GM23338 (cell line): ENCODE measurements at regions not wholly inside any gene's neighbourhood (a gene's known extent, or its start where the extent isn't known, plus 50 kb on each side); places are given as distances from the start of the nearest gene placed in this dataset.

ENCODE experiments used
- ATAC-seq: fragments of 200-7000 bp; cut with Tn5 transposase; 3 replicates; pipeline ENCODE4 v1.9.1; 2020
- DNase-seq: peaks from one replicate; pipeline ENCODE4 v3.0.0-alpha.2; 2015; ENCODE audit warnings: low spot score
- H2AFZ ChIP-seq: fragments of 200-600 bp; sonication (generic); 2 replicates; pipeline ENCODE4 v1.8.0; 2016; ENCODE audit warnings: antibody characterized with exemption, mild to moderate bottlenecking, moderate library complexity
- H3F3A ChIP-seq: fragments of 200-600 bp; sonication (generic); replicated peaks from 2 replicates; pipeline ENCODE4 v1.8.0; 2017; ENCODE audit warnings: antibody characterized with exemption, mixed run types, low read depth
- H3K27ac ChIP-seq: fragments of 200-600 bp; sonication (generic); 2 replicates; pipeline ENCODE4 v1.6.1; 2016; ENCODE audit warnings: low read depth
- H3K27me3 ChIP-seq: fragments of 200-600 bp; sonication (generic); 2 replicates; pipeline ENCODE4 v1.8.0; 2016; ENCODE audit warnings: mild to moderate bottlenecking, mixed run types, moderate library complexity; ENCODE audit not compliant: insufficient read depth
- H3K36me3 ChIP-seq: fragments of 200-600 bp; sonication (generic); 2 replicates; pipeline ENCODE4 v1.8.0; 2016; ENCODE audit warnings: mild to moderate bottlenecking; ENCODE audit not compliant: insufficient read depth
- H3K4me1 ChIP-seq: fragments of 200-600 bp; sonication (generic); 2 replicates; pipeline ENCODE4 v1.8.0; 2016; ENCODE audit warnings: mild to moderate bottlenecking, moderate library complexity; ENCODE audit not compliant: insufficient read depth
- H3K4me2 ChIP-seq: fragments of 200-600 bp; sonication (generic); 2 replicates; pipeline ENCODE4 v1.7.1; 2017; ENCODE audit warnings: mixed run types
- H3K4me3 ChIP-seq: fragments of 200-600 bp; sonication (generic); 2 replicates; pipeline ENCODE4 v1.6.1; 2016; ENCODE audit warnings: mixed run types
- H3K79me2 ChIP-seq: fragments of 200-600 bp; sonication (generic); replicated peaks from 2 replicates; pipeline ENCODE4 v1.8.0; 2017; ENCODE audit warnings: mild to moderate bottlenecking; ENCODE audit not compliant: insufficient read depth
- H3K9me2 ChIP-seq: fragments of 200-600 bp; sonication (generic); 2 replicates; pipeline ENCODE4 v1.8.0; 2017; ENCODE audit not compliant: insufficient read depth
- H4K20me1 ChIP-seq: fragments of 200-600 bp; sonication (generic); replicated peaks from 2 replicates; pipeline ENCODE4 v1.8.0; 2017; ENCODE audit warnings: mild to moderate bottlenecking; ENCODE audit not compliant: insufficient read depth
- H3K27ac Mint-ChIP-seq: 2 replicates; pipeline ENCODE4 v1.8.0; 2020; ENCODE audit warnings: inconsistent platforms, mild to moderate bottlenecking, moderate library complexity, mixed read lengths
- H3K27me3 Mint-ChIP-seq: 3 replicates; pipeline ENCODE4 v1.8.0; 2022; ENCODE audit warnings: low read depth, mild to moderate bottlenecking, moderate library complexity, mixed read lengths, inconsistent platforms; ENCODE audit not compliant: insufficient read depth, poor library complexity
- H3K36me3 Mint-ChIP-seq: 3 replicates; pipeline ENCODE4 v1.8.0; 2021; ENCODE audit warnings: low read depth, mild to moderate bottlenecking, inconsistent platforms, moderate library complexity, mixed read lengths
- H3K4me1 Mint-ChIP-seq: 3 replicates; pipeline ENCODE4 v1.8.0; 2020; ENCODE audit warnings: mild to moderate bottlenecking, inconsistent platforms, mixed read lengths
- H3K4me3 Mint-ChIP-seq: 3 replicates; pipeline ENCODE4 v1.8.0; 2021; ENCODE audit warnings: moderate library complexity, mild to moderate bottlenecking, inconsistent platforms, mixed read lengths
- H3K9me3 Mint-ChIP-seq: 3 replicates; pipeline ENCODE4 v1.8.0; 2020; ENCODE audit warnings: moderate library complexity, mild to moderate bottlenecking, inconsistent platforms, mixed read lengths
- CREB1 ChIP-seq: fragments of 250-450 bp; sonication (Bioruptor Pico); IDR thresholded peaks from 2 replicates; pipeline ENCODE4 v1.5.0; 2020; ENCODE audit warnings: low read depth, mild to moderate bottlenecking, moderate library complexity
- CTCF ChIP-seq, 2 experiments: fragments of 200-600 bp in 1 of 2; sonication (generic) in 1 of 2; conservative IDR thresholded peaks; 2 replicates each; pipeline versions ENCODE4 v1.5.1 to v1.6.1; 2016 to 2017; ENCODE audit warnings: antibody characterized with exemption in 2 of 2, low read depth in 2 of 2, mild to moderate bottlenecking in 2 of 2, moderate library complexity in 1 of 2
- ETS1 ChIP-seq: IDR thresholded peaks from 2 replicates; pipeline ENCODE4 v1.6.1; 2016; ENCODE audit warnings: antibody characterized with exemption
- EZH2 ChIP-seq: fragments of 200-600 bp; sonication (generic); IDR thresholded peaks from one replicate; pipeline ENCODE4 v1.8.0; 2017; ENCODE audit warnings: antibody characterized with exemption, mild to moderate bottlenecking, low read depth; ENCODE audit not compliant: unreplicated experiment
- EZH2phosphoT487 ChIP-seq: fragments of 200-600 bp; sonication (generic); IDR thresholded peaks from one replicate; pipeline ENCODE4 v1.8.1; 2018; ENCODE audit warnings: antibody characterized with exemption; ENCODE audit not compliant: unreplicated experiment
- JUNB ChIP-seq: IDR thresholded peaks from one replicate; pipeline ENCODE4 v1.6.1; 2016; ENCODE audit warnings: antibody characterized with exemption; ENCODE audit not compliant: unreplicated experiment
- NANOG ChIP-seq: IDR thresholded peaks from 2 replicates; pipeline ENCODE4 v1.6.1; 2016; ENCODE audit warnings: antibody characterized with exemption, borderline replicate concordance
- POLR2AphosphoS5 ChIP-seq: IDR thresholded peaks from 2 replicates; pipeline ENCODE4 v1.6.1; 2016; ENCODE audit warnings: antibody characterized with exemption, low read depth
- REST ChIP-seq: IDR thresholded peaks from one replicate; pipeline ENCODE4 v1.6.1; 2018; ENCODE audit warnings: antibody characterized with exemption; ENCODE audit not compliant: unreplicated experiment
- STAT1 ChIP-seq: IDR thresholded peaks from one replicate; pipeline ENCODE4 v1.6.1; 2016; ENCODE audit warnings: antibody characterized with exemption; ENCODE audit not compliant: unreplicated experiment
- ZNF114 ChIP-seq: fragments of 250-450 bp; sonication (Bioruptor Pico); IDR thresholded peaks from 2 replicates; pipeline ENCODE4 v1.5.0; 2020; ENCODE audit warnings: mild to moderate bottlenecking, moderate library complexity
- ZNF331 ChIP-seq: fragments of 250-450 bp; sonication (Bioruptor Pico); IDR thresholded peaks from 2 replicates; pipeline ENCODE4 v1.5.0; 2020; ENCODE audit warnings: low read depth, mild to moderate bottlenecking, moderate library complexity
- ZNF462 ChIP-seq: fragments of 250-450 bp; sonication (Bioruptor Pico); IDR thresholded peaks from 2 replicates; pipeline ENCODE4 v1.5.0; 2020; ENCODE audit warnings: mild to moderate bottlenecking, moderate library complexity

GRCh38 chr2:120953066-120953756 lies 217.5 kb downstream of the GLI2 start:
- Histone ChIP-seq H3K79me2 (peaks cover 5% of the 10 kb centered on the region; the same call in 1 of the 2 replicates), H3K4me1 (no peaks in the 10 kb centered on the region), H3K9me2 (no peaks in the 10 kb centered on the region), H3K4me2 (no peak overlapping the region), H3K27ac (no peak overlapping the region), H4K20me1 (peaks cover 16% of the 10 kb centered on the region), H3F3A (peaks cover 6% of the 10 kb centered on the region; the same call in 1 of the 2 replicates), H3K4me3 (no peak overlapping the region), H3K27me3 (no peaks in the 10 kb centered on the region), H2AFZ (no peak overlapping the region), H3K36me3 (no peaks in the 10 kb centered on the region)
- Mint-ChIP-seq H3K4me3 (no peak overlapping the region), H3K9me3 (no peaks in the 10 kb centered on the region), H3K27me3 (peaks cover 5% of the 10 kb centered on the region), H3K27ac (no peak overlapping the region; the same call in 1 of the 2 replicates), H3K36me3 (peaks cover 10% of the 10 kb centered on the region; the same call in 2 of the 3 replicates), H3K4me1 (peaks cover 2% of the 10 kb centered on the region; the same call in 2 of the 3 replicates)
- no peak for TF ChIP-seq CREB1 (CRISPR knock-in tag)
- no peak for TF ChIP-seq EZH2
- no peak for TF ChIP-seq ETS1
- no peak for TF ChIP-seq REST
- TF ChIP-seq JUNB = no peak
- TF ChIP-seq EZH2phosphoT487 = no peak
- TF ChIP-seq ZNF462 = no peak
- no peak for TF ChIP-seq STAT1
- TF ChIP-seq ZNF114 (CRISPR knock-in tag) = no peak
- TF ChIP-seq CTCF (conservative IDR thresholded peaks at IDR 0.05; ENCODE audit: low read depth in 2 of 2) = no peak
- no peak for TF ChIP-seq ZNF331 (CRISPR knock-in tag)
- no peak for TF ChIP-seq POLR2AphosphoS5
- no peak for TF ChIP-seq NANOG
- DNase-seq (no peak), ATAC-seq (no peak)
